ENCODE measurements at regions not wholly inside any gene's neighbourhood (a gene's known extent, or its start where the extent isn't known, plus 50 kb on each side); places are given as distances from the start of the nearest gene placed in this dataset.
"Not testable (repeated sequence)": the region's sequence is repeated elsewhere in the genome, so short reads cannot be mapped to it uniquely, and the experiment has no call there.

GRCh38 chr6:156268849-156269248 lies 508.3 kb upstream of the ARID1B start:
- ATAC-seq: no peak

- ATAC-seq: no peak
Observed at GRCh38 chr6:156262014-156262413, 515.2 kb upstream of the ARID1B start.

GRCh38 chr6:156260815-156261214 lies 516.4 kb upstream of the ARID1B start:
- ATAC-seq: no peak

GRCh38 chr6:156258981-156259380 lies 518.2 kb upstream of the ARID1B start:
- ATAC-seq: no peak

- no peak for ATAC-seq
Observed at GRCh38 chr6:156256161-156256560, 521.0 kb upstream of the ARID1B start.

- ATAC-seq: no peak
Observed at GRCh38 chr6:156254240-156254639, 522.9 kb upstream of the ARID1B start.

- no peak for ATAC-seq
Observed at GRCh38 chr6:156250593-156250992, 526.6 kb upstream of the ARID1B start.

GRCh38 chr6:156242206-156242605 lies 535.0 kb upstream of the ARID1B start:
- no peak for ATAC-seq

- no peak for ATAC-seq
Observed at GRCh38 chr6:156231026-156231765, 546.0 kb upstream of the ARID1B start.

GRCh38 chr6:156219973-156220372 lies 557.2 kb upstream of the ARID1B start:
- ATAC-seq: no peak

- no peak for ATAC-seq
Observed at GRCh38 chr6:156205678-156206077, 571.5 kb upstream of the ARID1B start.

GRCh38 chr6:156199182-156199581 lies 578.0 kb upstream of the ARID1B start:
- ATAC-seq: no peak

GRCh38 chr6:156197513-156197912 lies 579.7 kb upstream of the ARID1B start:
- ATAC-seq: no peak

GRCh38 chr6:156194981-156195380 lies 582.2 kb upstream of the ARID1B start:
- no peak for ATAC-seq

- ATAC-seq: no peak
Observed at GRCh38 chr6:156193381-156193780, 583.8 kb upstream of the ARID1B start.

- ATAC-seq: no peak
Observed at GRCh38 chr6:156191895-156192294, 585.3 kb upstream of the ARID1B start.

- not testable (repeated sequence) for ATAC-seq
Observed at GRCh38 chr6:156191390-156191789, 585.8 kb upstream of the ARID1B start.

- ATAC-seq: no peak
Observed at GRCh38 chr6:156190270-156190669, 586.9 kb upstream of the ARID1B start.

GRCh38 chr6:156189714-156190113 lies 587.5 kb upstream of the ARID1B start:
- peak; percentile 57 for ATAC-seq

- no peak for ATAC-seq
Observed at GRCh38 chr6:156189195-156189594, 588.0 kb upstream of the ARID1B start.

- ATAC-seq: no peak
Observed at GRCh38 chr6:156185113-156185512, 592.1 kb upstream of the ARID1B start.

GRCh38 chr6:156183678-156184077 lies 593.5 kb upstream of the ARID1B start:
- no peak for ATAC-seq

GRCh38 chr6:156182356-156182755 lies 594.8 kb upstream of the ARID1B start:
- ATAC-seq: no peak

GRCh38 chr6:156181506-156181905 lies 595.7 kb upstream of the ARID1B start:
- no peak for ATAC-seq

GRCh38 chr6:156175971-156176421 lies 601.2 kb upstream of the ARID1B start:
- peak; percentile 69 for ATAC-seq
